ENCODE measurements at regions not wholly inside any gene's neighbourhood (a gene's known extent, or its start where the extent isn't known, plus 50 kb on each side); places are given as distances from the start of the nearest gene placed in this dataset.

GRCh38 chr5:97405941-97406340, 222.9 kb upstream of the RIOK2 start:
- no peak for TF ChIP-seq CTCF (conservative IDR thresholded peaks at IDR 0.05; ENCODE audit: low read depth, low read length)
- no peak for TF ChIP-seq FOS (IDR thresholded peaks at IDR 0.05; ENCODE audit: low read depth, low read length)
- TF ChIP-seq POLR2A (IDR thresholded peaks at IDR 0.05; ENCODE audit: low read depth, low read length): no peak
- TF ChIP-seq CHD1 (IDR thresholded peaks at IDR 0.05; ENCODE audit: low read depth, low read length): no peak
- no peak for TF ChIP-seq CEBPB (IDR thresholded peaks at IDR 0.05; ENCODE audit: low read depth, low read length)
- TF ChIP-seq MXI1 (IDR thresholded peaks at IDR 0.05; ENCODE audit: borderline replicate concordance, low read depth, low read length): no peak
- no peak for TF ChIP-seq NFE2L2 (IDR thresholded peaks at IDR 0.05; ENCODE audit: low read depth, low read length)
- TF ChIP-seq BHLHE40 (IDR thresholded peaks at IDR 0.05; ENCODE audit: low read depth, low read length): no peak
- TF ChIP-seq ELK1 (IDR thresholded peaks at IDR 0.05; ENCODE audit: borderline replicate concordance, low read depth, low read length): no peak
- no peak for TF ChIP-seq USF2 (IDR thresholded peaks at IDR 0.05; ENCODE audit: low read depth, low read length)
- TF ChIP-seq RFX5 (IDR thresholded peaks at IDR 0.05; ENCODE audit: low read depth, low read length): no peak
